SHP77 (cell line): ENCODE measurements at regions not wholly inside any gene's neighbourhood (a gene's known extent, or its start where the extent isn't known, plus 50 kb on each side); places are given as distances from the start of the nearest gene placed in this dataset.

ENCODE experiments used
- DNase-seq, 2 experiments: peaks; one replicate each; lab custom pipeline; 2025; lab: John Stamatoyannopoulos, UW

DNA sequence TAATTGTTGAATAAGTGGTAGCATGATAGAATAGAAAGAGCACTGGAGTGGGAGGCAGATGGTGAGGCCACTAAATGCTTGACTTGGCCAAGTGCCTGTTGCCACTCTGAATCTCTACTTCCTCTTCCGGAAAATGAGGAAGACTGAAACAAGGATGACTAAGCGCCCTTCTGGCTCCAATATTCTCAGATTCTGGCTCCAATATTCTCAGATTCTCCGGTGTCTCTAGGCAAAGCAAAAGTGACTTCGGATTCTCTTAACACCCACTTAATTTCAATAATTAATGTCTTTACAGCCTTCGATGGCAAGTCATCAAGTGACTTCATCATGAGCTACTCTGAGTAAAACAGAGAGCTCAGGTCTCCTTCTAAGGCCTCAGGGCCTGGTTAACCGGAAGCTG, 402.2 kb upstream of the FGF13 start:
- no peak for DNase-seq

DNA sequence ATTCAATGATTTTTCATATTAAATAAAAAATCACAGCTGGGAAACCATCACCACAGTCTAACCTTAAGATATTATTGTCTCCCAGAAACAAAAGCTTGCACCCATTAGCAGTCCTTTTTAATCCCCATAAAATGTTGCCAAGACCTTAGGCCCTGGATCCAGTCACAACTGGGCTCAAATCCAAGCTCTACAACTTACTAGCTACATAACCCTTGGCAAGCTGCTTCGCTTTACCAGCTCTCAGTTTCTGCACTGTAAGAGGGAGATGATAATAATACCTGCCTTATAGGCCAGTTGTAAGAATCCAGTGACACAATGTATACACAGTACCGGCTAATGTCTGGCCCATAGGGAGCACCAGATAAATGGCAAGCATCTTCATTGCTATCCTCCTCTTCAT, 400.9 kb upstream of the FGF13 start:
- no peak for DNase-seq

DNA sequence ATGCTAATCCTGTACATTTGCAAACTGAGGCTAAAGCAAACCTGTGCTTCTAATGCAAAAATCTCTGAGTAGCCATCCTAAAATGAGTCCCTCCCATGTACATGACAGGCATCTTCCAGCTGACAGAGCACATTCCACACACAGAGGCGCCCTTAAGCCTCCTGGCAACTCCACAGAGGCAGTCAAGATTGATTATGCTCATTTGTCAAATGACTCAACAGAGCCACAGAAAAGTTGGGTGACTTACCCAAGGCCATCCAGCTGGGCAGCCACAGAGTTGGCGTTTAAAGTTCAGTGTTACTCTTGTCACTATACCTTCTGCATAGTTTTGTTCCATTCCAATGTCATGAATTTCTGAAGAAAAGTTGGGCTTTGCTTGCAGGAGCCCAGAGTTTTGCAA, 394.6 kb upstream of the FGF13 start:
- no peak for DNase-seq

DNA sequence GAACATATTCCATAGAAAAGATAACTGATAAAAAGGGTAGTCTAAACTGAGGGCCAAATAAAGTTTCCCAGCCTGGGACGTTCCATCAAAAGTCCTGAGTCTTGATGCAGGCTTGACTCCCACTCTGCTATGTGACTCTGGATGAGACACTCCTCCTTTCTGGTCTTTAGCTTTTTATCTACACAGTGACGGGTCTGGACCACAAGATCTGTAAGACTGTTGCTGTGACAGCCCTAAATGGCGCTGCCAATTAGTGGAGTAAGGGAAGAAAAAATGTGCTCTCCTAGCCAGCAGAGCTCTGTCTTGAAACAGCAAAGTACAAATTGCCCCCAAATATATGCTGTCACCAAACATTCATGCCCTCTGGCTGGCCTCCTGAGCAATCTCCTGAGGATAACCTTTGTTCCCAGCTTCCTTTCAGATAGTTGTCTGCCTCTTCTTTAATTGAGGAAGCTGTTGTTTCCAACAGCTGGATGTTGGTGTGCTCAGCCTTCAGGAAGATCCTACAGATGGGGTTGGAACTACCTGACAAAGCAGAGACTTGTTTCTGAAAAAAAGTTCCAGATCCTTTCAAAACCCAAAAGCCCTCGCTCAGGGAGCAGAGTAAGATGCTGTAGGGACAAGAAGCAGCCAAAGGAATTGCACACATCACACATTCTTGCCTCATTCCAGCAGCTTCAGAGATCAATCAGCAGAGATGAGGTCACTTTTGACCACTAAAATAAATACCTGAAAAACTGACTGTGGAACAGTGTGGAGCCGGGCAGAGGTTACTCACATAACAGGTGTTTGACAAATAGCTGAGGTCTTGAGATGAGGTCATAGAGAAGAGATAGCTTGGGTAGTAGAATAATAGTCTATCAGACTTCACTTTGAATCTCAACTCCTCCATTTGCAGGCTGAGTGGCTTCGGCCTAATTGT, 383.4 kb upstream of the FGF13 start:
- DNase-seq, result no peak

DNA sequence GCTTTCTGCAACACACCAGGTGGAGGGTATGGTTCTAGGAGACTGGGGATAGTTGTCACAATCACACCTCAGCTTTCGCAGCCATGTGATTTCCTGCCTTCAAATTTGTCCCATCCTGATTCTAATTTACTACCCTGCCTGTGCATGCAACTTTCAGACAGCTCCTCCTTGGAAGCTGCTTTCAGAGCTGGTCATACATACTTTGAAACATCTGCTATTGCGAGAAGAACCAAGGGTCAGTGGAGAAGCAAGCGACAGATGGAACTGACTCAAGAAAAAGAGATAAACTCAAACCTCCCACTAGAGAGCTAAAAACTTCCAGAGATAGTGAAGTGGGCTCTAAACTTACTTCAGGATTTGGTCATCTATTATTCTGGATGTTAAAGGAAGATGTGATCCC, 381.7 kb upstream of the FGF13 start:
- DNase-seq, result no peak

DNA sequence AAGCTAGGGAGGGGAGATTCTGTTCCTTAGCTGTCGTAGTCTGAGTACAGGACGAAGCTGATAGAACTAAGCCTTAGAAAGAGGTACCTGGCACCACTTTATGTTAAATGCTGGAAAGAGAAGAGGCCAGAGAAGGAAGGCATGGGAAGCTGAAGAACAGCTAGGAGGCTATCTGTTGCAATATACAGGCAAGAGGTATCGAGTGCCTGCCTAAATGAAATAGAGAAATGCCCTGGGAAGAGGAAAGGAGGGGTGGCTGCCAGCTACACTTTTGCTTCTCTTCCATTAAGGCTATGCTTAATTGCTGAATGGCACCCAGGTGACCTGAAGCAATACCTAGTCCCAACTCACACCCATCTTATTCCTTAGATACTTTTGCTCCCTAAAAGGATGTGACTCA, 380.4 kb upstream of the FGF13 start:
- no peak for DNase-seq

- DNase-seq, result no peak
Observed at GRCh38 chrX:139091066-139091465, 379.5 kb upstream of the FGF13 start.

DNA sequence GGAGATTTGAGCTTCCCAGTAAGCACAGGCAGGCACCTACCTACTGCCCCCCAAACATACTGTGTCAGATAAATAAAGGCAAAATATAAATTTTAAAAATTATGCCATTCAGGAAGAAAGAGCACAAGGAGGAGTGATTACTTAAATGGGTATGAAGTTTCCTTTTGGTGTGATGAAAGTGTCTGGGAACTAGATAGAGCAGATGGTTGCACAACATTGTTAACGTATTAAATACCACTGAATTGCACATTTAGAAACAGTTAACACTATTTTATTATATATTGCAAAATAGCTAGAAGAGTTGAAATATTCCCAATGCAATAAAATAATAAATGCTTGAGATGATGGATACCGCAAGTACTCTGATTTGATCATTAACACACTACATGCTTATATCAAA, 374.7 kb upstream of the FGF13 start:
- no peak for DNase-seq

DNA sequence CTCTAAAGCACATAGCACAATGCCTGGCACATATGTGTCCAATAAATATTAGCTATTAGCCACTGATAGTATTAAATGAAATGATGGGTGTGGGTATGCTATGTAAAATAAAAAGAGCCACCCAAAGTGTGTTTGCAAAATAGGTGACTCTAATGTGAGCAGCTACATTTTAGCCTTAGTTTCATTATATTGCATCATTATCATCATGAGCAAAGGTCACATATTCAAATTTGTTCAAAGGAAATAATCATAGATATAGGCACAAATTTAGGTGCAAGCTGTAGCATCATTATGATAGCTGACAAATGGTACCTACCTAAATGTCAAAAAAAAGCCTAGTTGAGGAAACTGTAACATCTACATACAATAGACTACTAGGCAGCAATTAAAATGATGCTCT, 373.9 kb upstream of the FGF13 start:
- no peak for DNase-seq

DNA sequence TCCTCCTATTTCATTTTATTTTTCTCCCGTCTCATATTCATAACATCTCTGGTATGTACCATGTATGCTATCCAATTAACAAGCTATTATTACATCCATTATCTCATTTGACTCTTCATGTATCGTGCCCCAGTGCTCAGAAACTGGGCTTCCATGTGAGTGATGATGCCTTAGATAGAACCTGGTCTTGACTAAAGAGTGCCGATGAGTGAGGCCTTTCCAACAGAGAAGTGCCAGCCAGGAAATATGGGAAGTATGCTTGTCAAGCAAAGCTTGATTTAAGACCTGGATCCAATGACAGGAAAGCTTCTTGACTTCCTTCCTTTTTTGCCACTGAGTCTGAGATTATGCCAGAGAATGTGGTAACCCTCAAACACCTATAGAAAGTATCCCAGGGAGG, 371.7 kb upstream of the FGF13 start:
- DNase-seq, result no peak

- DNase-seq, result no peak
Observed at GRCh38 chrX:139081965-139082364, 370.4 kb upstream of the FGF13 start.

DNA sequence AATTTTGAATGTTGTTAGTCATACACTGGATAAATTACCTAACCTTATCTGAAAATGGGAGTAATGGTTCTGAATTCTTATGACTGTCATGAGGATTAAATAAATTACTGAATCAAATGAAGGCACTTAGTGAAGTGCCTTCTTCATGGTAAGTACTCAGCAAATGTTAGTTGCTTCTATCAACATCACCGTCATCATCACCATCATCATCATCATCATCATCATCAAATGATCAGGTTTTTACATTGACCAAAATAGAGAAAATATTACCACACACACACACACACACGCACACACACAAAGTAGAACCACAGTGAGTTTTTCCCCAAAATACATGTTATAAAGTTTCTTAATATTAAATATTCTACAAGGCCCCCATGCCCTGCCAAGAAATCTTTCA, 368.3 kb upstream of the FGF13 start:
- DNase-seq, result no peak

DNA sequence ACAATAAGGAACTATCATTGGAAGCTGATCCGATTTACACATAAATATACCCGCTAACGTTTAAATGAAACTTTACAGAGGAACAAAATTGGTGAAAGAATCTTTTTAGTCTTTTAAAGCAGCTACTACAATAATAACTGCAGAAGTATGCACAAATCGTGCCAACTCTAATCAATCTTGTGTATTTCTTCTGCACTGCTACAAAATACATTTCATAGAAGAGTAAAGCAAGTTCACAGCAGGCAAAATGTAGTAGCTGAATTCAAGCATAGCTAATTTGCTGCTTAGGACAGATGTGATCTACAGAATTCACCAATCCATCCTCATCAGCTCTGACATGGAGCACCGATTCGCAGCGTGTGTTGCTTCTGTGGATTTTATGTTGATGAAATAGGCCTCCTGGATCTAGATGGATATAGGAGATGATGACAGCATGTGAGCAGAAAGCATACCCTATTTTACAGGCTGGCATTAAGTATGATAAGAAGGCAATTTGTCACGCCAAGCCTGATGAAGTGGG, 367.3 kb upstream of the FGF13 start:
- no peak for DNase-seq

DNA sequence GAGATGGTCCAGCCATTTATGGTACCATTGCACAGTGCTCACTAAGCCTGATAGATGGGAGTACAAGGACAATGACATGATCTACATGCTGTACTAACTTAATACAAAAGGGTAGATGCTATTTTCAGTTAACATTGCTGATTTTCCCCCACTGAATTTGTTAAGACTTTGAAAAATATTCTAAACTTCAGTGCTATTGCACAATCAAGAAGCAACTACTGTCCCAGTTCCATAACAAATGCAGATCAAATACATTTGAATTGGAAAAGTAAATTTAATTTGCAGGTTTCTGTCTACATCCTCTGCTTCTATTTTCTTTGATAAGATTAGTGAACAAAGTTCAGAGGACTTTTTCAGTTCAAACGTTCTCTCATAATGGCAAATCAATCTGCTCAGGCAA, 366.8 kb upstream of the FGF13 start:
- no peak for DNase-seq

DNA sequence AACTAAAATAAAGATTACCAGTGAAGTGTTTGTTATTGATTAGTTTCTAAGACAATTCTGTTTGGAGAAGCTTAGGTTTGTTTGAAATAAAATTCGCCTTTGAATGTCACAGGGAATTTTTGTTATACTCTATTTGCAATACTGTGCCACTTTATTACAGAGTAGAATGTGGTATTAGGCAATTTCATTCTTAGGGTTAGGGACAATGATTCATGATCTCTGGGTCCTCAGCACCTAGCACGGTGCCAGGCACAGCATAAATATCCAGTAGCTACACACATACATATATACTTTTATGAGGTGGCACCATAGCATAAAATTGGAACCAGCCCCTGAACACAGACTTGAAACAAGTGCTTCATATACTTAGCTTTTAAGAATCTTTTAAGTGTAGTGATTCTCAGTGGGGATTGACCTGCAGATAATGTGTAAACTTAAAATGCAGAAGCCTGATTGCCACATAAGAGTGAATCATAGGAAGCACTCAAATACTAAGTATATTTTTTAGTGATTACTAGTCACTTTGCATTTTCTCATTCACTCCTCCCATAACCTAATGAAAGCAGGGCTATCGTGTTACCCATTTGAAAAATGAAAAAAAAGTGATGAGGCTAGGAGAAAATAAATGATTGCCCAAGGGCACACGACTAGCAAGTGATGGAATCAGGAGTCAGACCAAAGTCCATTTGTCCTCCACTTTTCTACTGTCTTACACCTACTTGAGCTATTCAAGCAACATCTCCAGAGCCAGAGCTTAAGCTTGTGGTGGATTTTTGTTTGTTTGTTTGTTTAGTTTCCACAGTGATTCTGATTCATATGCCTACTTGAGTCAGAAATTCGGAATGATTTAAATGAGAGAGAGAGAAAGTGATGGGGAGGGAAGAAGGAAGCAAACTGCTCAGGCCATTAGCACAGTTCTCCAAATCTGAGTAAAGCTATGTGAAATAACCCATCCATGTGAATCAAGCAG, 366.0 kb upstream of the FGF13 start:
- no peak for DNase-seq

DNA sequence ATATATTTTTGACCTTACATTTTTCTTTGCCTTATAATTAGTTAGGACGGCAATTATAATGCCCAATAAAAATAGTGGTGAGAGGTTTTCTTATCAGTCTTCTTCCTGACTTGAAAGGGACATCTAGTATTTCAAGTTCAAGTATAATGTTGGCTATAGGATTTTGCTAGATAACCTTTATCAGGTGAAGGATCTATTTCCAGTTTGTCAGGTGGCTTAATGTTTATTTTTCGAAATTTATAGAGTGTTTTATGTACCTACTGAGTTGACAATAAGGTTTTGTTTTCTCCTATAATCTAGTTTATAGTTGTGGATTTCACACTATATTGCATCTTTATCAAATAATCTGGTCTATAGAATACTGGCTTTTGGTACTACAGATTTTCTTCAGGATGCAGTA, 351.8 kb upstream of the FGF13 start:
- DNase-seq, result no peak

GRCh38 chrX:139058831-139059495, 347.4 kb upstream of the FGF13 start:
- DNase-seq, result no peak

DNA sequence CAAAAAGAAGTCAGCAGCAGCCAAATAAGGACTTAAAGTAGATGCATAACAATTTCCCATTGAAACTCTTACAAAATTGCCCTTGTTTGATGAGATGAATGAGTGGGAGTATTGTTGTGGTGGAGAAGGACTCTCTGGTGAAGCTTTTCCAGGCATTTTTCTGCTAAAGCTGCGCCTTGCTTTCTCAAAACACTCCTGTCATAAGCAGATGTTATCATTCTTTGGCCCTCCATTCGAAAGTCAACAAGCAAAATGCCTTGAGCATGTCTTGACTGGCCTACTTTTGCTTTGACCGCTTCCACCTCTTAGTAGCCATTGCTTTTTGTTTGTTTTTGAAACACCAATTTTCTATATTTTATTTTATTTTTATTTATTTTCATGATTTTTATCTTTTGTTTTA, 340.9 kb upstream of the FGF13 start:
- DNase-seq, result no peak

DNA sequence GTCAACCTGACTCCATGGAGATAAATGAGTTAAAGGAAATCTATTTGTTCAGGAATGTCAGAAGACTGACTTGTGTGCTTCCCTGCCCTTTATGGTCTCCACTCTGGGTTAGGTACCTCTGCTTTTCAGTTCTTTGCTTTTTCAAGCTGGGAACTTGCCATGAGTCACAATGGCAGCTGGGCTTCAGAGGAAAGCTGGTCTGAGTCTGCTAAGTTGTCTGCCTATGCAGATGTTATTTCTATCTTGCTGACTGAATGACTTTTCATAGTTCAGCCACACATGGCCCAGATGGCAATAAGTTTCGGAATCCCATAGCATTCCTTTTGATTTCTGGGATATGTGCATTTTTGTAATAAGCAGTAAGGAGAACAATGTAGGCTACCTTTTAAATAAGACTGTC, 337.9 kb upstream of the FGF13 start:
- no peak for DNase-seq

GRCh38 chrX:139044680-139045079, 333.2 kb upstream of the FGF13 start:
- DNase-seq, result no peak

GRCh38 chrX:139039041-139039440, 327.5 kb upstream of the FGF13 start:
- DNase-seq, result no peak

DNA sequence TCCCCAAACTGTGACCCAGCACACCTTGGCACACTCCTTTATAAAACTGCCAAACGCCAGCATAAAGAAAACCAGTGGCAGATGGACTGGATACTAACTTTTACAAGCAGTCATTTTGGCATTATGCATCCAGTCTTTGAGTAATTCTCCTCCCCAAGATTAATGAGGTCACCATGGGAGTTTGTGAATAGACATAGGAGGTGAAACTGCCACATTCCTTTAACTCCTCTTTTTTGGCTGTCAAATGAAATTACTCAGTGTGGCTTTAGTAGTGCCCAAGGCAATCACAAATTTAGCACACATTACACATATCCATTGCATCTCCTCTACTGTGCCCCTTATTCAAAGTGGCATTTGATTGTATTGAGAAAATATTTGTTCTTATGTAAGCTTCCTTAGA, 315.3 kb upstream of the FGF13 start:
- no peak for DNase-seq
